IMR-90 (cell line): ENCODE measurements at regions not wholly inside any gene's neighbourhood (a gene's known extent, or its start where the extent isn't known, plus 50 kb on each side); places are given as distances from the start of the nearest gene placed in this dataset.

Experiments
- BHLHE40 ChIP-seq: fragments of 150-350 bp; IDR thresholded peaks from 2 replicates; pipeline ENCODE4 v1.6.1; 2016; ENCODE audit warnings: mild to moderate bottlenecking, low read depth, low read length
- CEBPB ChIP-seq: IDR thresholded peaks from 2 replicates; pipeline ENCODE4 v1.6.1; 2012; ENCODE audit warnings: low read depth, low read length, improper control_type of control experiment
- MAFK ChIP-seq: IDR thresholded peaks from 2 replicates; pipeline ENCODE4 v1.6.1; 2012; ENCODE audit warnings: low read depth, low read length, improper control_type of control experiment
- POLR2A ChIP-seq: IDR thresholded peaks from 2 replicates; pipeline ENCODE4 v1.6.1; 2012; ENCODE audit warnings: mild to moderate bottlenecking, low read depth, low read length
- RCOR1 ChIP-seq: IDR thresholded peaks from 2 replicates; pipeline ENCODE4 v1.6.1; 2012; ENCODE audit warnings: mild to moderate bottlenecking, low read length, improper control_type of control experiment; ENCODE audit not compliant: insufficient replicate concordance
- RFX5 ChIP-seq: IDR thresholded peaks from 2 replicates; pipeline ENCODE4 v1.8.0; 2012; ENCODE audit warnings: low read depth, mild to moderate bottlenecking, low read length, moderate library complexity
- SMC3 ChIP-seq: fragments of 150-350 bp; IDR thresholded peaks from 2 replicates; pipeline ENCODE4 v1.6.1; 2016; ENCODE audit warnings: low read depth, mild to moderate bottlenecking, antibody characterized with exemption, low read length, moderate library complexity
- TF ChIP-seq, protein P1 (sequence below): conservative IDR thresholded peaks from 2 replicates; pipeline ENCODE4 v1.5.1; 2012; ENCODE audit warnings: mild to moderate bottlenecking, low read depth, low read length, improper control_type of control experiment
- TF ChIP-seq, protein P2 (sequence below): fragments of 150-350 bp; IDR thresholded peaks from 2 replicates; pipeline ENCODE4 v1.6.1; 2017; ENCODE audit warnings: mild to moderate bottlenecking, antibody characterized with exemption, low read length, low read depth
- TF ChIP-seq, protein P3 (sequence below): fragments of 150-350 bp; IDR thresholded peaks from 2 replicates; pipeline ENCODE4 v1.6.1; 2016; ENCODE audit warnings: low read depth, mild to moderate bottlenecking, low read length, moderate library complexity, borderline replicate concordance

DNA sequence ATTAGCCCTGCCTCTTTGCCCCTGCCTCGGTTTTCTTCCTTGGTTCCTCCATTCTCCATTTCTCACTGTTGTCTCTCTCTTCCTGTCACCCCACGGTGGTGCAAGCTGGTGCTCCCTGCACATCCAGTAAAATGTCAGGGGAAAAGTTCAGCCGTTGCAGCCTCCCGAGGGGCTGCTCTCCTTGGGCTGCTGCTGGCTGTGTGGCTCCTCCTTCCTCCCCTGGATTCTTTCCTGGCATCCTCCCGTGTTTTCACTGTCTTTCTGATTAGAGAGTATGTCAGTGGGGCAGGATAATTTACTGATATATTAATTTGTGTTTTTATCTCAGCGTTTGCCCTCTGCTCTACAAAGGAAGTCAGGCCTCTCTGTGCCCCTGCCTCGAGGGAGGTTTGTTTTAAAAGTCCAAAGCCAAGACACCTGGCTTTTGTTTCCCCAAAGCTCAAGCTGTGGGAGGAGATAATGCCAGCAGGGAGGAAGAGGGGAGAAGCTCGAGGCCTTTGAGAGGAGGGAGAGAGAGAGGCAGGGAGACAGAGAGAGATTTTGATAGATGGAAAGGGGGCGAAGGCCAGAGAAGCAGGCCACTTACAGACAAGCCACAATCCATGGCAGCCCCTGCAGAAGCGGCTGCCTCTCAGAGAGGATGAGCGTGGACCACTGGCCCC is 150.3 kb upstream of the NR2F2 start:
- TF ChIP-seq, protein P1, sequence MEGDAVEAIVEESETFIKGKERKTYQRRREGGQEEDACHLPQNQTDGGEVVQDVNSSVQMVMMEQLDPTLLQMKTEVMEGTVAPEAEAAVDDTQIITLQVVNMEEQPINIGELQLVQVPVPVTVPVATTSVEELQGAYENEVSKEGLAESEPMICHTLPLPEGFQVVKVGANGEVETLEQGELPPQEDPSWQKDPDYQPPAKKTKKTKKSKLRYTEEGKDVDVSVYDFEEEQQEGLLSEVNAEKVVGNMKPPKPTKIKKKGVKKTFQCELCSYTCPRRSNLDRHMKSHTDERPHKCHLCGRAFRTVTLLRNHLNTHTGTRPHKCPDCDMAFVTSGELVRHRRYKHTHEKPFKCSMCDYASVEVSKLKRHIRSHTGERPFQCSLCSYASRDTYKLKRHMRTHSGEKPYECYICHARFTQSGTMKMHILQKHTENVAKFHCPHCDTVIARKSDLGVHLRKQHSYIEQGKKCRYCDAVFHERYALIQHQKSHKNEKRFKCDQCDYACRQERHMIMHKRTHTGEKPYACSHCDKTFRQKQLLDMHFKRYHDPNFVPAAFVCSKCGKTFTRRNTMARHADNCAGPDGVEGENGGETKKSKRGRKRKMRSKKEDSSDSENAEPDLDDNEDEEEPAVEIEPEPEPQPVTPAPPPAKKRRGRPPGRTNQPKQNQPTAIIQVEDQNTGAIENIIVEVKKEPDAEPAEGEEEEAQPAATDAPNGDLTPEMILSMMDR: no peak
- no peak for TF ChIP-seq RCOR1
- TF ChIP-seq MAFK: no peak
- TF ChIP-seq SMC3: no peak
- TF ChIP-seq, protein P2, sequence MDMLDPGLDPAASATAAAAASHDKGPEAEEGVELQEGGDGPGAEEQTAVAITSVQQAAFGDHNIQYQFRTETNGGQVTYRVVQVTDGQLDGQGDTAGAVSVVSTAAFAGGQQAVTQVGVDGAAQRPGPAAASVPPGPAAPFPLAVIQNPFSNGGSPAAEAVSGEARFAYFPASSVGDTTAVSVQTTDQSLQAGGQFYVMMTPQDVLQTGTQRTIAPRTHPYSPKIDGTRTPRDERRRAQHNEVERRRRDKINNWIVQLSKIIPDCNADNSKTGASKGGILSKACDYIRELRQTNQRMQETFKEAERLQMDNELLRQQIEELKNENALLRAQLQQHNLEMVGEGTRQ: no peak
- no peak for TF ChIP-seq CEBPB
- TF ChIP-seq POLR2A: no peak
- TF ChIP-seq BHLHE40: no peak
- TF ChIP-seq, protein P3, sequence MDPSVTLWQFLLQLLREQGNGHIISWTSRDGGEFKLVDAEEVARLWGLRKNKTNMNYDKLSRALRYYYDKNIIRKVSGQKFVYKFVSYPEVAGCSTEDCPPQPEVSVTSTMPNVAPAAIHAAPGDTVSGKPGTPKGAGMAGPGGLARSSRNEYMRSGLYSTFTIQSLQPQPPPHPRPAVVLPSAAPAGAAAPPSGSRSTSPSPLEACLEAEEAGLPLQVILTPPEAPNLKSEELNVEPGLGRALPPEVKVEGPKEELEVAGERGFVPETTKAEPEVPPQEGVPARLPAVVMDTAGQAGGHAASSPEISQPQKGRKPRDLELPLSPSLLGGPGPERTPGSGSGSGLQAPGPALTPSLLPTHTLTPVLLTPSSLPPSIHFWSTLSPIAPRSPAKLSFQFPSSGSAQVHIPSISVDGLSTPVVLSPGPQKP: no peak
- TF ChIP-seq RFX5: no peak
